ENCODE measurements at regions not wholly inside any gene's neighbourhood (a gene's known extent, or its start where the extent isn't known, plus 50 kb on each side); places are given as distances from the start of the nearest gene placed in this dataset.

- DNase-seq (ENCODE audit: low read depth, low spot score) (no peak), ATAC-seq (no peak), FAIRE-seq (no peak)
- ChIA-PET CTCF (no interaction called here), POLR2A (no interaction called here), RAD21 (ENCODE audit: unreplicated experiment) (no interaction called here), SMC1A (ENCODE audit: uncharacterized antibody, unreplicated experiment) (interaction anchor here (0.9 kb wide), 1 partner anchor 10 kb away, joined by 3 read pairs; no protein-coding TSS in a partner anchor)
- H3K27ac ChIP-seq (ENCODE audit: control insufficient read depth, insufficient read depth), result no peak overlapping the region
- no peaks in the 10 kb centered on the region for H3K27me3 ChIP-seq (replicated peaks in 1 of 2; ENCODE audit: control insufficient read depth in 2 of 2, insufficient read depth in 2 of 2, low read length in 1 of 2)
- H4K20me1 ChIP-seq (ENCODE audit: control insufficient read depth, insufficient read depth), result no peaks in the 10 kb centered on the region
- H3K36me3 ChIP-seq (ENCODE audit: control insufficient read depth in 2 of 2, insufficient read depth in 2 of 2, low read length in 1 of 2), result no peaks in the 10 kb centered on the region
- no peaks in the 10 kb centered on the region for H3K79me2 ChIP-seq (ENCODE audit: control insufficient read depth, insufficient read depth, low read length)
- no TSS peak for BruUV-seq (replicated peaks)
- H3K9ac ChIP-seq (ENCODE audit: control insufficient read depth, insufficient read depth, low read length), result no peak overlapping the region
- H3K4me1 ChIP-seq (ENCODE audit: control insufficient read depth, insufficient read depth, low read length), result no peaks in the 10 kb centered on the region
- no peaks in the 10 kb centered on the region for H3K9me3 ChIP-seq (replicated peaks; ENCODE audit: control insufficient read depth, insufficient read depth, low read length)
- no peak for TF ChIP-seq RBBP5 (conservative IDR thresholded peaks at IDR 0.05)
- H3K4me3 ChIP-seq, result no peak overlapping the region
- H3K4me2 ChIP-seq (ENCODE audit: control insufficient read depth, insufficient read depth), result no peak overlapping the region
- intact Hi-C loops (cut with micrococcal nuclease; ENCODE audit: unreplicated experiment) (no loop called here), in situ Hi-C loops (cut with MboI) (no loop called here)
- H2AFZ ChIP-seq (ENCODE audit: control insufficient read depth, low read depth, low read length), result no peak overlapping the region
Observed at GRCh38 chr6:104108634-104109033, 751.1 kb downstream of the HACE1 start.

- Histone ChIP-seq H3K27me3 (replicated peaks in 1 of 2; ENCODE audit: control insufficient read depth in 2 of 2, insufficient read depth in 2 of 2, low read length in 1 of 2) (no peaks in the 10 kb centered on the region), H3K27ac (ENCODE audit: control insufficient read depth, insufficient read depth) (no peak overlapping the region), H2AFZ (ENCODE audit: control insufficient read depth, low read depth, low read length) (no peak overlapping the region), H3K9me3 (replicated peaks; ENCODE audit: control insufficient read depth, insufficient read depth, low read length) (no peaks in the 10 kb centered on the region), H3K4me2 (ENCODE audit: control insufficient read depth, insufficient read depth) (no peak overlapping the region), H3K79me2 (ENCODE audit: control insufficient read depth, insufficient read depth, low read length) (no peaks in the 10 kb centered on the region), H3K4me3 (no peak overlapping the region), H3K9ac (ENCODE audit: control insufficient read depth, insufficient read depth, low read length) (no peak overlapping the region), H4K20me1 (ENCODE audit: control insufficient read depth, insufficient read depth) (no peaks in the 10 kb centered on the region), H3K36me3 (ENCODE audit: control insufficient read depth in 2 of 2, insufficient read depth in 2 of 2, low read length in 1 of 2) (no peaks in the 10 kb centered on the region), H3K4me1 (ENCODE audit: control insufficient read depth, insufficient read depth, low read length) (no peaks in the 10 kb centered on the region)
- RAD21 ChIA-PET (ENCODE audit: unreplicated experiment), result no interaction called here
- TF ChIP-seq USF2 (IDR thresholded peaks at IDR 0.05; ENCODE audit: borderline replicate concordance, low read depth, low read length) (no peak), SMARCA5 (IDR thresholded peaks at IDR 0.05) (no peak), MTA3 (IDR thresholded peaks at IDR 0.05; ENCODE audit: borderline replicate concordance, low read length) (no peak), RELA (IDR thresholded peaks at IDR 0.05; ENCODE audit: borderline replicate concordance, partially characterized antibody) (no peak), HSF1 (IDR thresholded peaks at IDR 0.05; ENCODE audit: low read depth, low read length) (no peak), RFX5 (IDR thresholded peaks at IDR 0.05; ENCODE audit: low read depth, low read length) (no peak), WRNIP1 (IDR thresholded peaks at IDR 0.05; ENCODE audit: borderline replicate concordance, low read depth, low read length) (no peak), TCF12 (IDR thresholded peaks at IDR 0.05; ENCODE audit: low read depth, low read length) (no peak), PAX8 (IDR thresholded peaks at IDR 0.05) (no peak), SIX5 (IDR thresholded peaks at IDR 0.05; ENCODE audit: low read depth, low read length, severe bottlenecking) (no peak), FOXM1 (IDR thresholded peaks at IDR 0.05; ENCODE audit: low read depth, low read length) (no peak), RBBP5 (conservative IDR thresholded peaks at IDR 0.05) (no peak), EP300 (IDR thresholded peaks at IDR 0.05; ENCODE audit: borderline replicate concordance in 1 of 2, control insufficient read depth in 1 of 2, low read depth in 2 of 2, low read length in 2 of 2) (no peak), CBFB (IDR thresholded peaks at IDR 0.05; ENCODE audit: low read depth) (no peak), CREB1 (IDR thresholded peaks at IDR 0.05; ENCODE audit: low read depth) (no peak), ZNF274 (IDR thresholded peaks at IDR 0.05; ENCODE audit: insufficient read depth, insufficient read length) (no peak)
- SMC1A ChIA-PET (ENCODE audit: uncharacterized antibody, unreplicated experiment), result interaction anchor here (0.9 kb wide), 1 partner anchor 23 kb away, joined by 3 read pairs; no protein-coding TSS in a partner anchor
- CTCF ChIA-PET, result no interaction called here
- FAIRE-seq (no peak), ATAC-seq (no peak), DNase-seq (ENCODE audit: low read depth, low spot score) (no peak)
- POLR2A ChIA-PET, result no interaction called here
- intact Hi-C loops (cut with micrococcal nuclease; ENCODE audit: unreplicated experiment), result no loop called here
- 65% methylated on average over 6 of the region's 6 CpGs for WGBS (ENCODE audit: insufficient coverage, insufficient replicate concordance, low lambda C conversion rate, missing lambda C conversion rate)
- in situ Hi-C loops (cut with MboI), result no loop called here
- BruUV-seq (replicated peaks), result no TSS peak
Observed at GRCh38 chr6:104095661-104096416, 763.9 kb downstream of the HACE1 start.
